OCI-LY3 (cell line): ENCODE measurements at regions not wholly inside any gene's neighbourhood (a gene's known extent, or its start where the extent isn't known, plus 50 kb on each side); places are given as distances from the start of the nearest gene placed in this dataset.

Source experiments
- H2AFZ ChIP-seq: fragments of 200-600, 300-600 bp; shearing (Covaris generic); 2 replicates; pipeline ENCODE4 v1.6.0; 2014; ENCODE audit warnings: antibody characterized with exemption, low read depth, low read length
- H3K27ac ChIP-seq: fragments of 200-600, 300-600 bp; sonication (generic); 2 replicates; pipeline ENCODE4 v1.5.1; 2014; ENCODE audit warnings: mild to moderate bottlenecking, low read length, moderate library complexity, mixed read lengths
- H3K27me3 ChIP-seq: fragments of 200-600, 300-600 bp; sonication (generic); 2 replicates; pipeline ENCODE4 v1.6.1; 2014; ENCODE audit warnings: low read depth, low read length, mixed read lengths
- H3K36me3 ChIP-seq: fragments of 200-600, 300-600 bp; sonication (generic); replicated peaks from 2 replicates; pipeline ENCODE3; 2014; ENCODE audit warnings: low read depth, low read length, mixed read lengths
- H3K4me1 ChIP-seq: fragments of 300-600, 200-600 bp; sonication (generic); 2 replicates; pipeline ENCODE4 v1.6.1; 2014; ENCODE audit warnings: low read length, mixed read lengths
- H3K4me2 ChIP-seq: fragments of 200-600, 300-600 bp; sonication (generic); 2 replicates; pipeline ENCODE4 v1.6.1; 2014; ENCODE audit warnings: low read length, mixed read lengths
- H3K4me3 ChIP-seq: fragments of 300-600, 200-600 bp; sonication (generic); 2 replicates; pipeline ENCODE4 v1.5.1; 2014; ENCODE audit warnings: antibody characterized with exemption, mild to moderate bottlenecking, low read length, moderate library complexity
- H3K79me2 ChIP-seq: fragments of 300-600, 200-600 bp; shearing (Covaris generic); 2 replicates; pipeline ENCODE4 v1.6.1; 2014; ENCODE audit warnings: mild to moderate bottlenecking, low read length, mixed read lengths
- H3K9ac ChIP-seq: fragments of 300-600, 200-600 bp; shearing (Covaris generic); 2 replicates; pipeline ENCODE4 v1.6.0; 2014; ENCODE audit warnings: mild to moderate bottlenecking, low read length, moderate library complexity
- H3K9me3 ChIP-seq: fragments of 200-600, 300-600 bp; shearing (Covaris generic); 2 replicates; pipeline ENCODE4 v1.6.1; 2014; ENCODE audit warnings: low read length, mixed read lengths; ENCODE audit not compliant: insufficient read depth
- H4K20me1 ChIP-seq: fragments of 200-600, 300-600 bp; sonication (generic); 2 replicates; pipeline ENCODE4 v1.6.1; 2016; ENCODE audit warnings: low read length, mixed read lengths; ENCODE audit not compliant: insufficient read depth
- CTCF ChIP-seq: fragments of 200-600, 300-600 bp; sonication (generic); IDR thresholded peaks from 2 replicates; pipeline ENCODE4 v1.5.1; 2014; ENCODE audit warnings: antibody characterized with exemption, low read length, low read depth
- EZH2phosphoT487 ChIP-seq: fragments of 200-600 bp; shearing (Covaris generic); IDR thresholded peaks from 2 replicates; pipeline ENCODE4 v1.6.1; 2018; ENCODE audit warnings: antibody characterized with exemption, mixed run types, low read depth

- H3K27me3 ChIP-seq = peaks cover 31% of the 10 kb centered on the region
- no peak overlapping the region for H3K4me3 ChIP-seq
- H3K9ac ChIP-seq = no peak overlapping the region
- peaks cover 26% of the 10 kb centered on the region; the same call in 1 of the 2 replicates for H3K9me3 ChIP-seq
- peaks cover 39% of the 10 kb centered on the region for H3K4me1 ChIP-seq
- no peaks in the 10 kb centered on the region for H4K20me1 ChIP-seq
- no peak overlapping the region for H3K27ac ChIP-seq
- H3K79me2 ChIP-seq = no peaks in the 10 kb centered on the region
- no peaks in the 10 kb centered on the region for H3K36me3 ChIP-seq
- H2AFZ ChIP-seq = no peak overlapping the region
- TF ChIP-seq CTCF = no peak
- no peak for TF ChIP-seq EZH2phosphoT487
- no peak overlapping the region for H3K4me2 ChIP-seq
Observed at GRCh38 chr3:187983484-187984124, 170.4 kb upstream of the LPP start.

DNA sequence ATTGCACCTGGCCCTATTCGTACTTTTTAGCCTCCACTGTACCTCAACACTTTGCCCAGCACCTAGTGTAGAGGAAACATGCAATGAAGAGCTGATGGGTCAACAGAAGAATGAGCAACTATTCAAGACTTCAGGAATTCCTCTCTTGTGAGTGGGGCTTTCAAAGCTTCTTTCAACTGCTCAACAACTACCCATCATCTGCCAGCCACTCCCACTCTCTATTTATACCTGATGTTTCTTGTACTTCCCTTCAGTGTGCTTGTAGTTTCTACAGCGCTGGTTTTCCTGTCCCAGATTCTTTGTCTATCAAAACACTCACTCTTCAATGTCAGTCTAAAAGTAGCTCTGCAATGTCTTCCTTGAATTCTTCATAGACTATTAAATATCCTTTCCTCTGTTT lies 168.3 kb upstream of the LPP start:
- Histone ChIP-seq H3K4me3 (no peak overlapping the region), H2AFZ (no peak overlapping the region), H4K20me1 (no peaks in the 10 kb centered on the region), H3K79me2 (no peaks in the 10 kb centered on the region), H3K27ac (no peak overlapping the region), H3K36me3 (no peaks in the 10 kb centered on the region), H3K4me1 (peaks cover 19% of the 10 kb centered on the region), H3K27me3 (peaks cover 25% of the 10 kb centered on the region), H3K4me2 (no peak overlapping the region), H3K9ac (no peak overlapping the region), H3K9me3 (peaks cover 15% of the 10 kb centered on the region; the same call in 1 of the 2 replicates)
- TF ChIP-seq EZH2phosphoT487 = no peak
- TF ChIP-seq CTCF = no peak

DNA sequence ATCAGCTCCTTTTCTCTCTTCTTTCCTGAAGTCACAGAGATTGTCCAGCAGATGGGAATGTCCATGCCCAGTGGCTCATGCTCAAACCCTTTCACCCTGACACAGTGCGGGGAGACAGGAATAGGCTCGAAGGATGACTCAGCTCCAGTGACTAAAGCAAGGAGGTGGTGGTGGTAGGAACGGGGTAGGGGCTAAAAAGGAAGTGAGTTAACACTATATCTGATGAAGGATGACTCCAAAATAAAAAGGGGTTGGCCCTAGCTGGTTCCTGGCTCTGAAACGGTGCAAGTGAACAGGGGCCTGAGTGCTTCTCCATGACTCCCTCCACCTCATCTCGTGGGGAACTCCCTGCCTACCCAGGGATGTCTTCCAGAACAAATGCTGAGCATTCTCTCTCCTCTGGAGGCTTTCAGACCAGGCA lies 167.4 kb upstream of the LPP start:
- H3K27me3 ChIP-seq = peaks cover 24% of the 10 kb centered on the region
- no peak for TF ChIP-seq CTCF
- TF ChIP-seq EZH2phosphoT487 = no peak
- no peak overlapping the region for H3K27ac ChIP-seq
- H3K4me3 ChIP-seq = no peak overlapping the region
- peaks cover 9% of the 10 kb centered on the region; the same call in 1 of the 2 replicates for H3K9me3 ChIP-seq
- H3K4me1 ChIP-seq = peaks cover 10% of the 10 kb centered on the region
- no peaks in the 10 kb centered on the region for H4K20me1 ChIP-seq
- H2AFZ ChIP-seq = no peak overlapping the region
- H3K79me2 ChIP-seq = no peaks in the 10 kb centered on the region
- H3K36me3 ChIP-seq = no peaks in the 10 kb centered on the region
- H3K4me2 ChIP-seq = no peak overlapping the region
- H3K9ac ChIP-seq = no peak overlapping the region

- no peak overlapping the region for H3K27ac ChIP-seq
- H3K36me3 ChIP-seq = no peaks in the 10 kb centered on the region
- H2AFZ ChIP-seq = no peak overlapping the region
- peaks cover 17% of the 10 kb centered on the region; the same call in 1 of the 2 replicates for H3K27me3 ChIP-seq
- H3K4me3 ChIP-seq = no peak overlapping the region
- H3K79me2 ChIP-seq = no peaks in the 10 kb centered on the region
- H3K9me3 ChIP-seq = peaks cover 5% of the 10 kb centered on the region; the same call in 1 of the 2 replicates
- no peaks in the 10 kb centered on the region for H4K20me1 ChIP-seq
- TF ChIP-seq CTCF (no peak), EZH2phosphoT487 (no peak)
- H3K4me1 ChIP-seq = peaks cover 3% of the 10 kb centered on the region
- no peak overlapping the region for H3K9ac ChIP-seq
- H3K4me2 ChIP-seq = no peak overlapping the region
Observed at GRCh38 chr3:187987187-187987586, 166.8 kb upstream of the LPP start.
